ENCODE measurements at regions not wholly inside any gene's neighbourhood (a gene's known extent, or its start where the extent isn't known, plus 50 kb on each side); places are given as distances from the start of the nearest gene placed in this dataset.

- Histone ChIP-seq H3K4me2 (ENCODE audit: low read length) (no peak overlapping the region), H3K27me3 (ENCODE audit: insufficient read depth, low read length) (no peaks in the 10 kb centered on the region), H3K9me2 (ENCODE audit: low read depth, low read length) (no peaks in the 10 kb centered on the region), H3K9me3 (ENCODE audit: low read length) (no peaks in the 10 kb centered on the region), H3K9ac (ENCODE audit: low read length) (no peak overlapping the region), H2AFZ (ENCODE audit: low read length) (no peak overlapping the region), H3K79me2 (ENCODE audit: insufficient read depth, low read length) (no peaks in the 10 kb centered on the region), H3K27ac (ENCODE audit: low read depth, low read length, poor library complexity, severe bottlenecking) (no peak overlapping the region), H4K20me1 (ENCODE audit: insufficient read depth, low read length) (no peaks in the 10 kb centered on the region), H3K4me3 (ENCODE audit: low read depth, low read length, poor library complexity, severe bottlenecking) (no peak overlapping the region), H3K36me3 (ENCODE audit: insufficient read depth, low read length) (no peaks in the 10 kb centered on the region), H3F3A (ENCODE audit: insufficient read depth, low read length) (no peaks in the 10 kb centered on the region), H3K4me1 (ENCODE audit: insufficient read depth, low read length, severe bottlenecking) (no peaks in the 10 kb centered on the region)
- TF ChIP-seq EZH2 (IDR thresholded peaks at IDR 0.05; ENCODE audit: borderline replicate concordance, low read length) (no peak), CTCF (IDR thresholded peaks at IDR 0.05; ENCODE audit: low read length) (no peak)
These were observed 218.5 kb downstream of the PLA2G4A start for GRCh38 chr1:187047298-187047697.

GRCh38 chr1:187051618-187052232 lies 223.0 kb downstream of the PLA2G4A start:
- Histone ChIP-seq H3K4me1 (ENCODE audit: insufficient read depth, low read length, severe bottlenecking) (no peaks in the 10 kb centered on the region), H3K9ac (ENCODE audit: low read length) (no peak overlapping the region), H3K9me3 (ENCODE audit: low read length) (no peaks in the 10 kb centered on the region), H3K27me3 (ENCODE audit: insufficient read depth, low read length) (no peaks in the 10 kb centered on the region), H3K4me2 (ENCODE audit: low read length) (no peak overlapping the region), H3F3A (ENCODE audit: insufficient read depth, low read length) (no peaks in the 10 kb centered on the region), H2AFZ (ENCODE audit: low read length) (no peak overlapping the region), H3K9me2 (ENCODE audit: low read depth, low read length) (no peaks in the 10 kb centered on the region), H3K4me3 (ENCODE audit: low read depth, low read length, poor library complexity, severe bottlenecking) (no peak overlapping the region), H3K36me3 (ENCODE audit: insufficient read depth, low read length) (no peaks in the 10 kb centered on the region), H4K20me1 (ENCODE audit: insufficient read depth, low read length) (no peaks in the 10 kb centered on the region), H3K79me2 (ENCODE audit: insufficient read depth, low read length) (no peaks in the 10 kb centered on the region), H3K27ac (ENCODE audit: low read depth, low read length, poor library complexity, severe bottlenecking) (no peak overlapping the region)
- TF ChIP-seq CTCF (IDR thresholded peaks at IDR 0.05; ENCODE audit: low read length) (peak; percentile 51), EZH2 (IDR thresholded peaks at IDR 0.05; ENCODE audit: borderline replicate concordance, low read length) (no peak)

GRCh38 chr1:187053876-187054275 lies 225.1 kb downstream of the PLA2G4A start:
- no peaks in the 10 kb centered on the region for H4K20me1 ChIP-seq (ENCODE audit: insufficient read depth, low read length)
- H3K9me2 ChIP-seq (ENCODE audit: low read depth, low read length), result no peaks in the 10 kb centered on the region
- no peaks in the 10 kb centered on the region for H3K36me3 ChIP-seq (ENCODE audit: insufficient read depth, low read length)
- no peak overlapping the region for H3K4me3 ChIP-seq (ENCODE audit: low read depth, low read length, poor library complexity, severe bottlenecking)
- no peak overlapping the region for H3K27ac ChIP-seq (ENCODE audit: low read depth, low read length, poor library complexity, severe bottlenecking)
- TF ChIP-seq EZH2 (IDR thresholded peaks at IDR 0.05; ENCODE audit: borderline replicate concordance, low read length) (no peak), CTCF (IDR thresholded peaks at IDR 0.05; ENCODE audit: low read length) (no peak)
- H3K4me2 ChIP-seq (ENCODE audit: low read length), result no peak overlapping the region
- H3K79me2 ChIP-seq (ENCODE audit: insufficient read depth, low read length), result no peaks in the 10 kb centered on the region
- H3K27me3 ChIP-seq (ENCODE audit: insufficient read depth, low read length), result no peaks in the 10 kb centered on the region
- no peaks in the 10 kb centered on the region for H3K9me3 ChIP-seq (ENCODE audit: low read length)
- H3K9ac ChIP-seq (ENCODE audit: low read length), result no peak overlapping the region
- no peaks in the 10 kb centered on the region for H3F3A ChIP-seq (ENCODE audit: insufficient read depth, low read length)
- H2AFZ ChIP-seq (ENCODE audit: low read length), result no peak overlapping the region
- H3K4me1 ChIP-seq (ENCODE audit: insufficient read depth, low read length, severe bottlenecking), result no peaks in the 10 kb centered on the region
